ENCODE measurements at regions not wholly inside any gene's neighbourhood (a gene's known extent, or its start where the extent isn't known, plus 50 kb on each side); places are given as distances from the start of the nearest gene placed in this dataset.

DNA sequence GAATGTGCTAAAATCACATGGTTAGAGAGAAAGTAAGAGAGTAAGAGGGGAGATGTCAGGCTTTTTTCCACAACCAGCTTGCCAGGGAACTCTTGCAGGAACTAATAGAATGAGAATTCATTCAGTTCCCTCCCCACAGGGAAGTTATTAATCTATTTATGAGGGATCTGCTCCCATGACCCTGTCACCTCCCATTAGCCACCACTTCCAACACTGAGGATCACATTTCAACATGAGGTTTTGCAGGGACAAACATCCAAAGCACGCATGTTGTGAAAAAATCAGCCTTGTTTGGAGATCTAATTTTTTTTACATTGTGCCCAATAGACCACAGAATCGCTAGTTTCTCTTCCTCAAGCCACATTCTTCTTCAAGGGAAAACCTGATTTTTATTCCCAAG, 904.0 kb downstream of the TBL1XR1 start:
- Histone ChIP-seq H3K36me3 (ENCODE audit: insufficient read depth, insufficient read length, low read length) (peaks cover 2% of the 10 kb centered on the region), H3K9ac (ENCODE audit: insufficient read length, low read depth) (no peak overlapping the region), H3K4me1 (ENCODE audit: insufficient read depth, insufficient read length) (no peaks in the 10 kb centered on the region), H3K27me3 (ENCODE audit: insufficient read depth, insufficient read length) (no peaks in the 10 kb centered on the region), H3K4me3 (ENCODE audit: insufficient read length, low read depth) (no peak overlapping the region), H3K9me3 (ENCODE audit: insufficient read depth, low read length) (no peaks in the 10 kb centered on the region)
- no peak for DNase-seq (ENCODE audit: low read depth, low spot score)
- TF ChIP-seq ZNF274 (IDR thresholded peaks at IDR 0.05; ENCODE audit: low read depth, low read length) (no peak), YY1 (IDR thresholded peaks at IDR 0.05; ENCODE audit: insufficient read depth, insufficient read length) (no peak), SUZ12 (IDR thresholded peaks at IDR 0.05; ENCODE audit: extremely low read depth, insufficient read depth, insufficient read length) (no peak)

DNA sequence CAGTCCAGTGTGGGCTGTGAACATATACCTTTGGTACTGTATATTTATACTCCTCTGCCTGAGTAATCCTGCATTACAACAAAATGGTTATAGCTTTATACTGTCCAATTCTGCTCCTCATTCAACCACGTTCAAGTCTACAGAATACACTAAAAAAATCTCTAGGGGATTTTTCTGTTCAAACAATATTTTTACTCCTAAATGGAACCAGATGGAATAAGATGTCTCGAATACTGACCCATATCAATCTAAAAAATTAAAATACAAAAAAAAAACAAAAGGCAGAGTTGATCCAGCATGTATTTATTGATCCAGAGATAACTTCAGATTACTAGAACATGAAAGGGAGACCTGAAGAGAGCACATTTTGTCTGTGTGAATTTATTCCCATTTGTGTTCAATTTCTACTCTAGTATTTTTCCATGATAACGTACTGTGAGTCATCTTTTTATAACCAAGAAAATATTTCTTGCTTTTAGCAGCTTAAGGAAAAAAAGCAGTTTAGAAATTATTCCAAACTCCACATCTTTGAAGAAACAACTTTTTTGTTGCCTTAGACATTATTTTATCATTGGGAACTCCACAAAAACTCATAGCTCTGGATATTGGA, 910.7 kb downstream of the TBL1XR1 start:
- no peak for DNase-seq (ENCODE audit: low read depth, low spot score)
- Histone ChIP-seq H3K36me3 (ENCODE audit: insufficient read depth, insufficient read length, low read length) (no peaks in the 10 kb centered on the region), H3K4me3 (ENCODE audit: insufficient read length, low read depth) (no peak overlapping the region), H3K27me3 (ENCODE audit: insufficient read depth, insufficient read length) (no peaks in the 10 kb centered on the region), H3K9ac (ENCODE audit: insufficient read length, low read depth) (no peak overlapping the region), H3K9me3 (ENCODE audit: insufficient read depth, low read length) (no peaks in the 10 kb centered on the region), H3K4me1 (ENCODE audit: insufficient read depth, insufficient read length) (no peaks in the 10 kb centered on the region)
- TF ChIP-seq SUZ12 (IDR thresholded peaks at IDR 0.05; ENCODE audit: extremely low read depth, insufficient read depth, insufficient read length) (no peak), ZNF274 (IDR thresholded peaks at IDR 0.05; ENCODE audit: low read depth, low read length) (no peak), YY1 (IDR thresholded peaks at IDR 0.05; ENCODE audit: insufficient read depth, insufficient read length) (no peak)

DNA sequence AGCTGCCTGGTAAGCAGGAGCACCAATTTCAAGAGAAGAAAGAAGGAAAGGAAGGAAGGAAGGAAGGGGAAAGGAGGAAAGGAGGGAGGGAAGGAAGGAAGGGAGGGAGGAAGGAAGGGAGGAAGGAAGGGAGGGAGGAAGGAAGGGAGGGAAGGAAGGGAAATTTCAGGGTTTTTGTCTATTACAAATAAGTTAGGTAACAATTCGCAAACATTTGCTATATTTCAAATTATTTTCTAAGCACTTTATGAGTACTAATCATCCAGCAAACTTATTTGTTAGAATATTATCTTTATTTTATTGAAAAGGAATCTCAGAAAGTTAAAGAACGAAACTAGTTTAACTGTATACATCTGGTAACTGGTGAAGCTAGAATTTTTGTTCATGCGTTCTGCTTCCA, 921.7 kb downstream of the TBL1XR1 start:
- TF ChIP-seq YY1 (IDR thresholded peaks at IDR 0.05; ENCODE audit: insufficient read depth, insufficient read length), result no peak
- no peak for TF ChIP-seq SUZ12 (IDR thresholded peaks at IDR 0.05; ENCODE audit: extremely low read depth, insufficient read depth, insufficient read length)
- no peak for TF ChIP-seq ZNF274 (IDR thresholded peaks at IDR 0.05; ENCODE audit: low read depth, low read length)
- no peaks in the 10 kb centered on the region for H3K9me3 ChIP-seq (ENCODE audit: insufficient read depth, low read length)
- no peaks in the 10 kb centered on the region for H3K36me3 ChIP-seq (ENCODE audit: insufficient read depth, insufficient read length, low read length)
- no peaks in the 10 kb centered on the region for H3K27me3 ChIP-seq (ENCODE audit: insufficient read depth, insufficient read length)
- no peak overlapping the region for H3K4me3 ChIP-seq (ENCODE audit: insufficient read length, low read depth)
- DNase-seq (ENCODE audit: low read depth, low spot score), result no peak
- H3K9ac ChIP-seq (ENCODE audit: insufficient read length, low read depth), result no peak overlapping the region
- no peaks in the 10 kb centered on the region for H3K4me1 ChIP-seq (ENCODE audit: insufficient read depth, insufficient read length)

DNA sequence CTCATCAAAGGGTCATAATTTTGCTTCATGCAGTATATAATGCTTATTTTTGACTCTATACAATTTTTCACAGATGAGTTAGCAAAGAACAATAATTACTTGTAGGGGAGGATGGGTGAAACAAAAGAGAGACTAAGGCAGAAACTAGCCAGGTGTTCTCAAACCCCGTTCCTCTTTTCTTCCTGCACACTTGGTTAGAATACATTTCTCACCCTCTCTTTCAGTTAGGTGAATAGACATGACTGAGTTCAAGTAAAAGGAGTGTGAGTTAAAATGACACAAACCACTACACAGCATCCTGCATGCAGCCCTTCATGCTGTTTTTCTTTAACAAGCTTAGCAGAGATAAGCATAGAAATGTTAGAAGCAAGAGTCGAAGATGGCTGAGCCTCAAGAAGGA, 922.2 kb downstream of the TBL1XR1 start:
- DNase-seq (ENCODE audit: low read depth, low spot score), result no peak
- no peaks in the 10 kb centered on the region for H3K27me3 ChIP-seq (ENCODE audit: insufficient read depth, insufficient read length)
- no peak overlapping the region for H3K4me3 ChIP-seq (ENCODE audit: insufficient read length, low read depth)
- no peaks in the 10 kb centered on the region for H3K36me3 ChIP-seq (ENCODE audit: insufficient read depth, insufficient read length, low read length)
- no peak overlapping the region for H3K9ac ChIP-seq (ENCODE audit: insufficient read length, low read depth)
- H3K4me1 ChIP-seq (ENCODE audit: insufficient read depth, insufficient read length), result no peaks in the 10 kb centered on the region
- H3K9me3 ChIP-seq (ENCODE audit: insufficient read depth, low read length), result no peaks in the 10 kb centered on the region
- no peak for TF ChIP-seq SUZ12 (IDR thresholded peaks at IDR 0.05; ENCODE audit: extremely low read depth, insufficient read depth, insufficient read length)
- no peak for TF ChIP-seq YY1 (IDR thresholded peaks at IDR 0.05; ENCODE audit: insufficient read depth, insufficient read length)
- TF ChIP-seq ZNF274 (IDR thresholded peaks at IDR 0.05; ENCODE audit: low read depth, low read length), result no peak

DNA sequence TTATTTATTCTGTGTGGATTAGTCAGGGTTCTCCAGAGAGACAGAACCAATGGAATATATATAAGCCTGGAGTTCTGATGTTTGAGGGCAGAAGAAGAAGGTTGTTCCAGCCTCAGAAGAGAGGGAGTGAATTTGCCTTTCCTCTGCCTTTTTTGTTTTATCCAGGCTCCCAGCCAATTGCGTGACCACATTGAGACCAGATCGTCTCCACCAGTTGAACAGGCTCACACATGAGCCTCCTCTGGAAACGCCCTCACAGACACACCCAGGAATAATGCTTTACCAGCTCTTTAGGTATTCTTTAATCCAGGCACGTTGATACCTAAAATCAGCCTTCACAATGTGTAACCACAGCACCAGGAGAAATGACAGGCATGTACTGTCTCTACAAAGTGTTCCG, 923.1 kb downstream of the TBL1XR1 start:
- H3K9me3 ChIP-seq (ENCODE audit: insufficient read depth, low read length), result no peaks in the 10 kb centered on the region
- H3K4me3 ChIP-seq (ENCODE audit: insufficient read length, low read depth), result no peak overlapping the region
- TF ChIP-seq ZNF274 (IDR thresholded peaks at IDR 0.05; ENCODE audit: low read depth, low read length), result no peak
- TF ChIP-seq SUZ12 (IDR thresholded peaks at IDR 0.05; ENCODE audit: extremely low read depth, insufficient read depth, insufficient read length), result no peak
- no peak for TF ChIP-seq YY1 (IDR thresholded peaks at IDR 0.05; ENCODE audit: insufficient read depth, insufficient read length)
- no peak overlapping the region for H3K9ac ChIP-seq (ENCODE audit: insufficient read length, low read depth)
- no peaks in the 10 kb centered on the region for H3K27me3 ChIP-seq (ENCODE audit: insufficient read depth, insufficient read length)
- no peaks in the 10 kb centered on the region for H3K4me1 ChIP-seq (ENCODE audit: insufficient read depth, insufficient read length)
- no peak for DNase-seq (ENCODE audit: low read depth, low spot score)
- H3K36me3 ChIP-seq (ENCODE audit: insufficient read depth, insufficient read length, low read length), result no peaks in the 10 kb centered on the region

DNA sequence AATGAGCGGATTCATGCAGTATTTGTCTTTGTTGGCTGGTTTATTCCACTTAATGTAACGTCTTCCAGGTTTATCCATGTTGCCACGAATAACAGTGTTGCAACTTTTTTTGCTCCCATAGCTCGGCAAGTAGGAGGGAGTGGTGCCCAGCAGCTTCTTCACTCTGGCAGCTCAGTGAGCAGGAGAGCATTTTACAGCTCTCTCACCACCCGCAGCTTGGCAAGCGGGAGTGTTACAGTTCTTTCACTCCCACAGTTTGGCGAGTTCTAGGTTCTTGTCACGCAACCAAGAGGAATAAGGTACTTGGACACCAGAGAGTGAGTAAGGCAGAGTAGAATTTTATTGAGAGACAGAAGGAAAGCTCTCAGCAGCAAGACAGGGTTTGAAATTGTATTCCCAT, 935.2 kb downstream of the TBL1XR1 start:
- no peak for DNase-seq (ENCODE audit: low read depth, low spot score)
- Histone ChIP-seq H3K9ac (ENCODE audit: insufficient read length, low read depth) (no peak overlapping the region), H3K9me3 (ENCODE audit: insufficient read depth, low read length) (0 out of 2 replicates have a peak, but pooled peaks cover 14% of the 10 kb centered on the region), H3K36me3 (ENCODE audit: insufficient read depth, insufficient read length, low read length) (no peaks in the 10 kb centered on the region), H3K4me1 (ENCODE audit: insufficient read depth, insufficient read length) (no peaks in the 10 kb centered on the region), H3K27me3 (ENCODE audit: insufficient read depth, insufficient read length) (no peaks in the 10 kb centered on the region), H3K4me3 (ENCODE audit: insufficient read length, low read depth) (no peak overlapping the region)
- no peak for TF ChIP-seq YY1 (IDR thresholded peaks at IDR 0.05; ENCODE audit: insufficient read depth, insufficient read length)
- no peak for TF ChIP-seq SUZ12 (IDR thresholded peaks at IDR 0.05; ENCODE audit: extremely low read depth, insufficient read depth, insufficient read length)
- TF ChIP-seq ZNF274 (IDR thresholded peaks at IDR 0.05; ENCODE audit: low read depth, low read length), result no peak

DNA sequence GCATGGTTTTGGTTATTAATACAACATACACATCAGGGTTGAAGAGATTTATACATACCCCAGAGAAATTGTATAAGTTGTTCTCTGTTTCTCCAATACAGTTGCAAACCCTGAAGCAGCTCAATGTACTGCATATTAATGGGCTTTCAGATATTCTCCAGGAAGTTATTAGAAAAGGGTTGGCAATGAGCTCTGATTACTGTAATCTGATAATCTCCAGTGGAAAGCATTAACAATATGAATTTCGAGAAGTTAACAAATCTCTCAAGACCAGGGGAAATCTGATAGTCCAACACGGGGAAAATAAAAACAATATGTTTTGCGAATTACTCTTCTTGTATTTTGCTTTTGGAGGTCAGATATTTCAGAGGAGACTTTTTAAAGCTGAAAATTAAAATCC, 950.1 kb downstream of the TBL1XR1 start:
- H3K9ac ChIP-seq (ENCODE audit: insufficient read length, low read depth), result no peak overlapping the region
- no peaks in the 10 kb centered on the region for H3K4me1 ChIP-seq (ENCODE audit: insufficient read depth, insufficient read length)
- H3K27me3 ChIP-seq (ENCODE audit: insufficient read depth, insufficient read length), result no peaks in the 10 kb centered on the region
- H3K4me3 ChIP-seq (ENCODE audit: insufficient read length, low read depth), result no peak overlapping the region
- no peaks in the 10 kb centered on the region for H3K36me3 ChIP-seq (ENCODE audit: insufficient read depth, insufficient read length, low read length)
- DNase-seq (ENCODE audit: low read depth, low spot score), result no peak
- TF ChIP-seq YY1 (IDR thresholded peaks at IDR 0.05; ENCODE audit: insufficient read depth, insufficient read length), result no peak
- no peaks in the 10 kb centered on the region for H3K9me3 ChIP-seq (ENCODE audit: insufficient read depth, low read length)
